Endothelial cell of umbilical vein (primary cell): ENCODE measurements at regions not wholly inside any gene's neighbourhood (a gene's known extent, or its start where the extent isn't known, plus 50 kb on each side); places are given as distances from the start of the nearest gene placed in this dataset.

Experiments used
- BruUV-seq: library from RNA; stranded (reverse); fragments of 400-500 nt; replicated peaks from 2 replicates; lab custom pipeline; 2021; lab: Mats Ljungman, UMichigan
- CTCF ChIA-PET: fragments of 300-600, 350-600 bp; sonication (Branson Sonifier 250); formaldehyde crosslinking; loops from one replicate; lab custom pipeline; 2021; ENCODE audit warnings: antibody characterized with exemption, inconsistent platforms; lab: Charles Lee
- POLR2A ChIA-PET: fragments of 300-600, 350-600 bp; sonication (Branson Sonifier 250); formaldehyde crosslinking; loops from one replicate; lab custom pipeline; 2021; ENCODE audit warnings: antibody characterized with exemption, inconsistent platforms; lab: Charles Lee
- DNase-seq: peaks from one replicate; pipeline ENCODE4 v3.0.0-alpha.2; 2011; ENCODE audit warnings: low read depth, low spot score
- FAIRE-seq: peaks from 2 replicates; lab custom pipeline; 2011; peaks lifted over from hg19 to GRCh38; lab: Jason Lieb, UNC
- H2AFZ ChIP-seq: 2 replicates; pipeline ENCODE4 v1.6.0; 2012; ENCODE audit warnings: low read depth, low read length, control low read depth, inconsistent platforms
- H3K27ac ChIP-seq: 2 replicates; pipeline ENCODE4 v1.5.1; 2011; ENCODE audit warnings: low read depth, mild to moderate bottlenecking, control low read depth, low read length, moderate library complexity; ENCODE audit not compliant: insufficient read depth
- H3K27me3 ChIP-seq, 2 experiments: 2 replicates each; pipeline versions ENCODE4 v1.6.0 to v1.6.1; 2011; ENCODE audit warnings: low read length in 2 of 2, mixed read lengths in 1 of 2; ENCODE audit not compliant: control insufficient read depth in 2 of 2, insufficient read depth in 2 of 2
- H3K36me3 ChIP-seq, 2 experiments: 2 replicates in 1 of 2; 3 replicates in 1 of 2; pipeline ENCODE4 v1.5.1; 2011; ENCODE audit warnings: low read length in 2 of 2, mild to moderate bottlenecking in 1 of 2, moderate library complexity in 1 of 2; ENCODE audit not compliant: control insufficient read depth in 2 of 2, insufficient read depth in 2 of 2; ENCODE audit errors: extremely low read depth in 1 of 2
- H3K4me1 ChIP-seq: 3 replicates; pipeline ENCODE4 v1.5.1; 2011; ENCODE audit warnings: mild to moderate bottlenecking, low read length; ENCODE audit not compliant: control insufficient read depth, insufficient read depth; ENCODE audit errors: extremely low read depth
- H3K4me2 ChIP-seq: 2 replicates; pipeline ENCODE4 v1.6.1; 2011; ENCODE audit warnings: low read length, control low read depth, mixed read lengths; ENCODE audit not compliant: insufficient read depth
- H3K4me3 ChIP-seq, 3 experiments: fragments of 200-600 bp in 1 of 3; sonication (generic), shearing (Covaris generic) in 1 of 3; replicated peaks in 1 of 3; 2 replicates each; pipeline ENCODE4 v1.5.1; 2011 to 2016; ENCODE audit warnings: control low read depth in 3 of 3, low read length in 3 of 3, mild to moderate bottlenecking in 2 of 3, inconsistent platforms in 1 of 3, low read depth in 1 of 3, moderate library complexity in 1 of 3; ENCODE audit not compliant: insufficient read depth in 1 of 3
- H3K79me2 ChIP-seq: 2 replicates; pipeline ENCODE4 v1.6.0; 2012; ENCODE audit warnings: low read length, inconsistent platforms; ENCODE audit not compliant: control insufficient read depth, insufficient read depth
- H3K9ac ChIP-seq: replicated peaks from 2 replicates; pipeline ENCODE3; 2011; ENCODE audit warnings: low read length, control low read depth; ENCODE audit not compliant: insufficient read depth; ENCODE audit errors: extremely low read depth
- H3K9me1 ChIP-seq: replicated peaks from 3 replicates; pipeline ENCODE4 v1.6.0; 2011; ENCODE audit warnings: mild to moderate bottlenecking, low read length; ENCODE audit not compliant: control insufficient read depth, insufficient read depth; ENCODE audit errors: extremely low read depth
- H3K9me3 ChIP-seq: replicated peaks from 2 replicates; pipeline ENCODE4 v1.5.1; 2012; ENCODE audit warnings: low read length, inconsistent platforms; ENCODE audit not compliant: control insufficient read depth, insufficient read depth
- H4K20me1 ChIP-seq: replicated peaks from 2 replicates; pipeline ENCODE3; 2011; ENCODE audit warnings: mild to moderate bottlenecking, low read length; ENCODE audit not compliant: control insufficient read depth, insufficient read depth; ENCODE audit errors: extremely low read depth
- EZH2 ChIP-seq: IDR thresholded peaks from 2 replicates; pipeline ENCODE4 v1.6.1; 2012; ENCODE audit warnings: borderline replicate concordance, low read depth, mild to moderate bottlenecking, moderate library complexity, low read length, inconsistent platforms; ENCODE audit not compliant: severe bottlenecking
- FOS ChIP-seq: IDR thresholded peaks from 2 replicates; pipeline ENCODE4 v1.6.1; 2011; ENCODE audit warnings: mild to moderate bottlenecking, low read length, moderate library complexity, borderline replicate concordance; ENCODE audit not compliant: insufficient read depth
- GATA2 ChIP-seq: IDR thresholded peaks from 2 replicates; pipeline ENCODE4 v1.7.0; 2011; ENCODE audit warnings: low read depth, mild to moderate bottlenecking, moderate library complexity, mixed read lengths, low read length; ENCODE audit not compliant: insufficient read length, insufficient read depth
- JUN ChIP-seq: IDR thresholded peaks from 2 replicates; pipeline ENCODE4 v1.6.1; 2011; ENCODE audit warnings: borderline replicate concordance, low read depth; ENCODE audit not compliant: insufficient read length, insufficient read depth
- MYC ChIP-seq: IDR thresholded peaks from one replicate; pipeline ENCODE4 v1.6.1; 2011; ENCODE audit warnings: mild to moderate bottlenecking, low read depth, low read length
- POLR2A ChIP-seq: IDR thresholded peaks from 2 replicates; pipeline ENCODE4 v1.6.1; 2012; ENCODE audit warnings: low read depth, mild to moderate bottlenecking, control low read depth, low read length
- POLR2AphosphoS5 ChIP-seq: IDR thresholded peaks from 2 replicates; pipeline ENCODE4 v1.6.1; 2012; ENCODE audit warnings: low read depth, mild to moderate bottlenecking, control low read depth, low read length, moderate library complexity; ENCODE audit not compliant: insufficient read depth
- dilution Hi-C: fragments of 300-500 bp; cut with MboI; formaldehyde crosslinking; loops from one replicate; pipeline ENCODE4 v1.15.0; 2019; ENCODE audit warnings: low sequenced_read_pairs; ENCODE audit not compliant: extremely low pct_ligation_motif_present
- intact Hi-C: fragments of 100-400 bp; cut with micrococcal nuclease; formaldehyde crosslinking; loops from one replicate; pipeline ENCODE4 v1.10.0; 2022
- TF ChIP-seq, protein P1 (sequence below): IDR thresholded peaks from 2 replicates; pipeline ENCODE4 v1.6.1; 2011; ENCODE audit not compliant: insufficient read depth, insufficient read length
- TF ChIP-seq, protein P2 (sequence below), 2 donors: IDR thresholded peaks; 1 replicate in 1 of 2; 2 replicates in 1 of 2; pipeline ENCODE4 v1.5.1; 2011; ENCODE audit warnings: low read length in 2 of 2, mild to moderate bottlenecking in 2 of 2, moderate library complexity in 2 of 2, control low read depth in 1 of 2, inconsistent platforms in 1 of 2, low read depth in 1 of 2; ENCODE audit not compliant: insufficient read depth in 1 of 2; ENCODE audit errors: extremely low read depth in 1 of 2

DNA sequence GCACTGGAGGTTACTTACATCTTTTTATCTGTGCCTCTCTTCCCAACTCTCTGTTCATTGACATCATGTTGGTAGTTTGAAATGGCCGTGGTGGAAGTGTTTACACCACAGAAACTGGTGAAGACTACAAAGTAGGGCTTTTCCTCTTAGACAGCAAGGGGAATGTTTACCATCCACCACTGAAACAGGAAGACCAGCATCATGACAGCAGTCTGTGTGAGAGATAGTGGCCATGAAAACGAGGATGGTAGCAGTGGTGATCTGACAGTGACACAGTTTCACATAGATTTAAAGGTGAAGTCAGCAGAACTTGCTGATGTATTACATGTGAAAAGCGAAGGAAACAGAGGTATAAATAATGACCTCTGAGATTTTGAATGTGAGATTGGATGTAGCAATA is 115.7 kb downstream of the CCDC71L start:
- BruUV-seq, result no TSS peak

More for the DNA sequence above, 115.7 kb downstream of the CCDC71L start:
- ChIA-PET CTCF (interaction anchor here (4.2 to 6.8 kb wide), 2 partner anchors 114 to 191 kb away, joined by 139 to 191 read pairs; partner anchors contain the start of gene CCDC71L), POLR2A (no interaction called here)
- DNase-seq (no peak), FAIRE-seq (no peak)
- Histone ChIP-seq H3K27me3 (no peaks in the 10 kb centered on the region), H2AFZ (peak overlapping the region; percentile 3), H3K36me3 (no peaks in the 10 kb centered on the region), H4K20me1 (no peaks in the 10 kb centered on the region), H3K79me2 (no peaks in the 10 kb centered on the region), H3K4me1 (peaks cover 22% of the 10 kb centered on the region), H3K9me3 (no peaks in the 10 kb centered on the region), H3K9me1 (no peaks in the 10 kb centered on the region), H3K4me3 (no peak overlapping the region), H3K4me2 (no peak overlapping the region), H3K9ac (no peak overlapping the region), H3K27ac (no peak overlapping the region)
- dilution Hi-C loops (no loop called here), intact Hi-C loops (no loop called here)
- no peak for TF ChIP-seq EZH2
- TF ChIP-seq MYC, result no peak
- TF ChIP-seq FOS, result no peak
- TF ChIP-seq, protein P1, sequence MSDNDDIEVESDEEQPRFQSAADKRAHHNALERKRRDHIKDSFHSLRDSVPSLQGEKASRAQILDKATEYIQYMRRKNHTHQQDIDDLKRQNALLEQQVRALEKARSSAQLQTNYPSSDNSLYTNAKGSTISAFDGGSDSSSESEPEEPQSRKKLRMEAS, result no peak
- TF ChIP-seq, protein P2, sequence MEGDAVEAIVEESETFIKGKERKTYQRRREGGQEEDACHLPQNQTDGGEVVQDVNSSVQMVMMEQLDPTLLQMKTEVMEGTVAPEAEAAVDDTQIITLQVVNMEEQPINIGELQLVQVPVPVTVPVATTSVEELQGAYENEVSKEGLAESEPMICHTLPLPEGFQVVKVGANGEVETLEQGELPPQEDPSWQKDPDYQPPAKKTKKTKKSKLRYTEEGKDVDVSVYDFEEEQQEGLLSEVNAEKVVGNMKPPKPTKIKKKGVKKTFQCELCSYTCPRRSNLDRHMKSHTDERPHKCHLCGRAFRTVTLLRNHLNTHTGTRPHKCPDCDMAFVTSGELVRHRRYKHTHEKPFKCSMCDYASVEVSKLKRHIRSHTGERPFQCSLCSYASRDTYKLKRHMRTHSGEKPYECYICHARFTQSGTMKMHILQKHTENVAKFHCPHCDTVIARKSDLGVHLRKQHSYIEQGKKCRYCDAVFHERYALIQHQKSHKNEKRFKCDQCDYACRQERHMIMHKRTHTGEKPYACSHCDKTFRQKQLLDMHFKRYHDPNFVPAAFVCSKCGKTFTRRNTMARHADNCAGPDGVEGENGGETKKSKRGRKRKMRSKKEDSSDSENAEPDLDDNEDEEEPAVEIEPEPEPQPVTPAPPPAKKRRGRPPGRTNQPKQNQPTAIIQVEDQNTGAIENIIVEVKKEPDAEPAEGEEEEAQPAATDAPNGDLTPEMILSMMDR (IDR thresholded peaks at IDR 0.05; ENCODE audit: extremely low read depth in 1 of 2, insufficient read depth in 1 of 2, low read depth in 1 of 2, low read length in 2 of 2), result no peak
- TF ChIP-seq GATA2, result no peak
- TF ChIP-seq POLR2AphosphoS5, result no peak
- no peak for TF ChIP-seq POLR2A
- TF ChIP-seq JUN, result no peak
